Amniotic epithelial cell (primary cell): ENCODE measurements at regions not wholly inside any gene's neighbourhood (a gene's known extent, or its start where the extent isn't known, plus 50 kb on each side); places are given as distances from the start of the nearest gene placed in this dataset.
"Not testable (repeated sequence)": the region's sequence is repeated elsewhere in the genome, so short reads cannot be mapped to it uniquely, and the experiment has no call there.

Experiments used
- DNase-seq: peaks from one replicate; pipeline ENCODE4 v3.0.0-alpha.2; 2010; ENCODE audit warnings: low read depth

GRCh38 chr1:34369701-34370455 lies 193.2 kb downstream of the C1orf94 start:
- DNase-seq, result no peak

GRCh38 chr1:34370748-34371147 lies 194.0 kb downstream of the C1orf94 start:
- no peak for DNase-seq

- DNase-seq, result not testable (repeated sequence)
Measured at GRCh38 chr1:34371179-34371578, 194.5 kb downstream of the C1orf94 start.

DNA sequence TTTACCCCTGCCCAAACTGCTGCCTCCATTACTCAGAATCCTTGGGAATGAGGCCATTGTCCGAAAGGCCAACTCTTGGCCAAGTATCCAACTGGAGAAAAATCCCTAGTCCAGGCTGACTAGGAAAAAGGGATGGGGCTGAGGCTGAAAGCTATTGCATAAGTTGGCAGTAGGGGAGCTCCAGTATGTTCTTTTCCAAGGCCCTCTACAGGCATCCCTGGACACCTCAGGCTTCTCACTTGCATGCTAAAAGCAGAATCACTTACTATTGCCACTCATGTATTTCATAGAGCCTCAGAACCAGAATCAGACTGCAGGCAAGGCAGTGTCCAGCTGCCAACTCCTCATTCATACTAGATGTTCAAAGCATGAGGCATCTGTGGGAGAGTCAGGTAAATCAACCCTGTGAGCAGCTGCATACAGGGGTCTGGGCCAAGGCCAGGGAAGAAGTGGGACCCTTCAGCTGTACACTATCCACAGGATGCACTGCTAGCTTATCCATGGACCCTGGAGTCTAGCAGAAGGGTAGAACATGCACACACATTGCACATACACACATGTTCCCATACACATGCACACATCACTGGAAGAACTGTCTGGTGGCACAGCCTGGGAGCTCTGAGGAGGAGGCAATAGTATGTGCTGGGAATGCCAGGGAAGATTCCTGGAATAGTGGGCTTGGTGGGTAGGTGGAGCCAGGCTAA lies 195.3 kb downstream of the C1orf94 start:
- no peak for DNase-seq

DNA sequence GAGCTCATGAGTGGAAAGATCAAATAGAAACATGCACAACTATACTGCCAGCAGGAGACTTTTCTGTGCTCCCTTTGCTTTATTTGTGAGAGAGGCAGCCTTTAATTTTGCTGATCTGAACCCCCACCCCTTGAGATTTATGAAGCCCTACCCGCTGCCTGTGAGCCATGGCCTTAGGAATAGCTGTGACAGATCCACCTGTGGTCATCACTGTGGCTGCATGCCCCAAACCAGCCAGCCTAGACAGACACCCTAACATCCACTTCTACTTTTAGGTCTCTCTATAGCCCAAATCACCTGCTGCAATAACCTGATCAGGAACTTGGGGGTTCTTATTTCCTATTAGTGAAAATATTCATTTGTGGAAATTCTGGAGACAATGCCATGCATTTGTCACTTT lies 196.2 kb downstream of the C1orf94 start:
- DNase-seq, result no peak

- no peak for DNase-seq
Measured at GRCh38 chr1:34373912-34374311, 197.2 kb downstream of the C1orf94 start.

GRCh38 chr1:34376531-34376930 lies 199.8 kb downstream of the C1orf94 start:
- no peak for DNase-seq

DNA sequence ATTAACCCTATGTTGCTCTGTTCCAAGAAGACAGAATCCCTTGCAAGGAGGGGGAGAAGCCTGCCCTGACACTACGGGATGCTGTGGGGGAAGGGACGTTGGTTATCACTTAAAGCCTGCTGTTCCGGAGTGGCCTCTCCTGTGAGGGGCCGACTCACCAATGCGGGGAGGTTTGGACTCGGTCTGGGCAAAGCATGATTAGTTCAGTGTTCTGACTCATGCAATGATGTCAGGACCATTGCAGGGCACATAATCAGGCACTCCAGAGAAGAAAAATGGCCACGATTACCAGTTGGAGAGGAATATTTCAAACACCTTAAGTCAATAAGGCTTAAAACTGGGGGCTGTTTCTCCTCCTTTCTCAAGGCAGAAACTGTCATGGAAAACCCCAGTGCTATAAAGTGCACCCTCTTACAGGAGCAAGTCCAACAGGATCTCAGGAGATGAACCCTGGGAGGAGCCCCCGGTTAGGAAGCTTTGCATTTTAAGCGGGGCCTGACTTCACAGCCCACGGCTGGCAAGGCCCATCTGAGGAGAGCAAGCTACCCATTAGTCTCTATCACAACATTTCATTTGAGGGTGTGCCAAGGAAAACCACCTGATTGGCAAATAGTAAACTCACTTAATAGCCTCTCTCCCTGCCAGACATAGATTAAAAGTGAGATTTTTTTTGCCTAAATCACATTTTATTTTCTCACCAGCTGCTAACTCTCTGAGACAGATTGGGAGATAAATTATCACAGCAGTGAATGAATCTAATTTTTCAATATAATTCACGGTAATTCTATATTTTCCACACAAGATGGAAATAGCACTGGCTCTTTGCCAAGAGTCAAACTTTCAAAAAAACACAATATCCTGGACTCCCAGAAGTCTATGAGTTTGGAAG lies 202.5 kb downstream of the C1orf94 start:
- DNase-seq, result no peak

DNA sequence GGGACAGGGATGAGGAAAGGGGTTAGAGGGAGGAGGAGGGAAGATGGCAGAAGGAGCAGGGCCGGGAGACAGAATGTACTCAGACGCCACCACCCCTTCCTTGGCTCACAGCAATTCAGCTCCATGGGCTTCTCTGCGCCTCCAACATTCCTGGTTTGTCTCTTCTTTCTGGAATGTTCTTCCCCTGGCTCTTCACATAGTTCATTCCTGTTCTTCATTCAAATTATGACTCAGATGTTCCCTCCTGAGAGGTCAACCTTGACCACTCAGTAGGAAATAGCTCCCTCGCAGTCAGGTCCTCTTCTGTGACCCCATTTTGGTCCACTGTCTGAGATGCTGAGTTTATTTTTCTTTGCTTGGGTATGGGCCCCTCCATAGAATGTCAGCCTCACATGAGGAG lies 203.2 kb downstream of the C1orf94 start:
- DNase-seq, result no peak

- DNase-seq, result no peak
Measured at GRCh38 chr1:34380526-34381124, 203.9 kb downstream of the C1orf94 start.

GRCh38 chr1:34389974-34390373 lies 213.3 kb downstream of the C1orf94 start:
- no peak for DNase-seq

GRCh38 chr1:34396042-34396441 lies 219.3 kb downstream of the C1orf94 start:
- no peak for DNase-seq

GRCh38 chr1:34398241-34398915 lies 221.7 kb downstream of the C1orf94 start:
- DNase-seq, result no peak

- no peak for DNase-seq
Measured at GRCh38 chr1:34398916-34399275, 222.2 kb downstream of the C1orf94 start.

DNA sequence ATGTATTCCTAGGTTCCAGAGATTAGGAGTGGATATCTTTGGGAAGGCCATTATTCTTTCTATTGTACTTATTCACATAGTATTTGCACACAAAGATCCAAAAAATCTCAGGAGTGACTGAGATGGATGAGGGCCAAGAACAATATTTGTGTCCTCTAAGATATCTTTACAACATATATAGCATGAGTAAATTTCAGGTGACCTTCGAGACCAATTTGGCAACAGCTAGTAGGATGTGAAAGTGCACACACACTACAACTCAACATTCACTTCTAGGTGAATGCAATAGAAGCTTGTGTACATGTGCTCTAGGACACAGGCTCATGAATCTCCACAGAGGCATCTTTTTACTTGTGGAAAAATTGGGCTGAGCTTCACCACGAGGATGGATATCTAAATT lies 224.0 kb downstream of the C1orf94 start:
- no peak for DNase-seq

- no peak for DNase-seq
Measured at GRCh38 chr1:34403156-34403555, 226.4 kb downstream of the C1orf94 start.

GRCh38 chr1:34404804-34405203 lies 228.1 kb downstream of the C1orf94 start:
- DNase-seq, result no peak

DNA sequence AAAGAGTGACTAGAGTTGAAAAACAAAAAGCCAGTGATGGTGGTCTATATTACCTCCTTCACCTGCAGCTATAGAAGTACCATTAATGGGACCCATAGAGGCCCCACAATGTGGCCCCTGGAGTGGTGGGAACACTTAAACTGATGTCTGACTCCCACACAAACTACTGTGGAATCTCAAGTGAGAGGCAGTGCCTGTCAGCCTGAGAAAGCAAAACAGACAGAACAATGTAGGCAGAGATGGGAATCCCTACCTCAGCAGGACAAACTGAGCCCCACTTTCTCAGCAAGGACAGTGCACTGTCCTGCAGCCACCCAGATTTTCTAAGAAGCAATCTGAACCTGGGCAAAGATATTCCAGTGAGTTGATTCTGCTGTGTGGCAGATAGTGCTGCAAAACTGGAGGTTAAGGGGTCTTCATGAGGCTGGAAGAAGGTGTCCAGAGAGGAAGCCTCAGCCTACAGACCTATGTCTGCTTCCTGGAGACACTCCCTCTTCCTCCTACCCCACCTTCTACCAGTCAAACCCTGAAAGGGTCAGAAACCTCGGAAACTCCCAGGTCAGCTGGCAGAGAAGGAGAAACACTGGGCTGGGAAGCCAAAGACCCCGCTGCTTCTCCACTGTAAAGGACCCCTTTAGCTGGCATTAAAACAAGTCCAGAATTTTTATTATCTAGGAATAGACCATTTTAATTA lies 228.7 kb downstream of the C1orf94 start:
- no peak for DNase-seq

DNA sequence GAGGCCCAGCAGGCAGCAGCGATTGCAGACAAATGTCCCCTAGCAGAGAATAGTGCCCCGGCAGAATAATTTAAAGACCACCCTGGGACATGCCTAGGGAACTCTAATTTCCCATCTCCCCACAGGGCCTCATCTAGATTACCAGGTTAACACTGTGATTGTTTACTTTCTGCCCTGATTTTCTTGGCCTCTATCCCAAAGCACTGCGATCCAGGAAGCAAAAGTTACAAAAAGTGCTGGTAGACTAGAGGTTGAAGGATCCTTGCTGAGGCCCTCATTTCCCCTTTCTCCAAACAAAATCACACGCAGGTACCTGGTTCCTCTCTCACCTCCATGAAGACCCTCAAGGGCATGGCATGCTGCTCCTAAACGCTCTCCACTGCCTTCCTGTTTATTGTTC lies 229.7 kb downstream of the C1orf94 start:
- no peak for DNase-seq

DNA sequence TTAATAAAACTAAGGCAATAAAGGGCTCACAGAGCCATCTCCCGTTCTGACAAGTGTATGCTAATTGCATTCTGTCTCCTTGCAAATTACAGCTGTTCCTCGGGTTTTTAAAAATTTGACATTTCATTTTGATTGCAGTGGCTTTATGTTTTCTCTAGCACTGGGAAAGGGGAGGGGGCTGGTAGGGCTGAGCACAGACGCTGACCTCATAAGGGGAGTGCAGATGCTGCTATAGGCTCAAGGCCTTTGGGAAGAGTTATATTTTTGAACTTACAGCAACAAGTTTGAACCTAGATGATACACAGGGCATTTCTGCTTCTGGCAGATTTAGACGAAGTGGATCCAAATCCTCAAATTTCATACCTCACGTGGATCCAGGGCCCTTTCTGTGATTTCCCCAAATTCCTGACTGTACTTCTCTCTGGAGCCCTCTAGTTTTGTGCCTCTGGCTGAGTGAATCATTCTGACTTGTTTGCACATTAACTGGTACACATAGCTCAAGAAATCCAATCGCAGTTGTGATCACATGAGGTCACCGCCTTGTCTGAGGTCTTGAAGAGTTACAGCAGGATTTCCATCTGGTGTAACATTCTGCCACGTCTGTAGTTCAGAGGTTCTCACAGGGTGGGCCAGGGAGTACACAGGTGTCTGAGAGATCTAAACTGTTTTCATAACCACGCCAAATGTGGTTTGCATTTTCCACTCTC lies 230.3 kb downstream of the C1orf94 start:
- DNase-seq, result no peak

- no peak for DNase-seq
Measured at GRCh38 chr1:34408011-34408410, 231.3 kb downstream of the C1orf94 start.
